DND-41 (cell line): ENCODE measurements at regions not wholly inside any gene's neighbourhood (a gene's known extent, or its start where the extent isn't known, plus 50 kb on each side); places are given as distances from the start of the nearest gene placed in this dataset.

Experiments used
- EZH2 ChIP-seq: IDR thresholded peaks from 3 replicates; pipeline ENCODE4 v1.6.1; 2012; ENCODE audit warnings: borderline replicate concordance, low read depth, mild to moderate bottlenecking, moderate library complexity, low read length, inconsistent platforms; ENCODE audit not compliant: severe bottlenecking
- TF ChIP-seq, protein P1 (sequence below): IDR thresholded peaks from 2 replicates; pipeline ENCODE4 v1.5.1; 2012; ENCODE audit warnings: borderline replicate concordance, low read length, moderate library complexity, mild to moderate bottlenecking; ENCODE audit not compliant: poor library complexity, severe bottlenecking; ENCODE audit errors: extremely low read depth

- TF ChIP-seq, protein P1, sequence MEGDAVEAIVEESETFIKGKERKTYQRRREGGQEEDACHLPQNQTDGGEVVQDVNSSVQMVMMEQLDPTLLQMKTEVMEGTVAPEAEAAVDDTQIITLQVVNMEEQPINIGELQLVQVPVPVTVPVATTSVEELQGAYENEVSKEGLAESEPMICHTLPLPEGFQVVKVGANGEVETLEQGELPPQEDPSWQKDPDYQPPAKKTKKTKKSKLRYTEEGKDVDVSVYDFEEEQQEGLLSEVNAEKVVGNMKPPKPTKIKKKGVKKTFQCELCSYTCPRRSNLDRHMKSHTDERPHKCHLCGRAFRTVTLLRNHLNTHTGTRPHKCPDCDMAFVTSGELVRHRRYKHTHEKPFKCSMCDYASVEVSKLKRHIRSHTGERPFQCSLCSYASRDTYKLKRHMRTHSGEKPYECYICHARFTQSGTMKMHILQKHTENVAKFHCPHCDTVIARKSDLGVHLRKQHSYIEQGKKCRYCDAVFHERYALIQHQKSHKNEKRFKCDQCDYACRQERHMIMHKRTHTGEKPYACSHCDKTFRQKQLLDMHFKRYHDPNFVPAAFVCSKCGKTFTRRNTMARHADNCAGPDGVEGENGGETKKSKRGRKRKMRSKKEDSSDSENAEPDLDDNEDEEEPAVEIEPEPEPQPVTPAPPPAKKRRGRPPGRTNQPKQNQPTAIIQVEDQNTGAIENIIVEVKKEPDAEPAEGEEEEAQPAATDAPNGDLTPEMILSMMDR = no peak
- no peak for TF ChIP-seq EZH2
Measured at GRCh38 chr5:54643685-54644106, 126.1 kb downstream of the SNX18 start.
